ENCODE measurements at regions not wholly inside any gene's neighbourhood (a gene's known extent, or its start where the extent isn't known, plus 50 kb on each side); places are given as distances from the start of the nearest gene placed in this dataset.

DNA sequence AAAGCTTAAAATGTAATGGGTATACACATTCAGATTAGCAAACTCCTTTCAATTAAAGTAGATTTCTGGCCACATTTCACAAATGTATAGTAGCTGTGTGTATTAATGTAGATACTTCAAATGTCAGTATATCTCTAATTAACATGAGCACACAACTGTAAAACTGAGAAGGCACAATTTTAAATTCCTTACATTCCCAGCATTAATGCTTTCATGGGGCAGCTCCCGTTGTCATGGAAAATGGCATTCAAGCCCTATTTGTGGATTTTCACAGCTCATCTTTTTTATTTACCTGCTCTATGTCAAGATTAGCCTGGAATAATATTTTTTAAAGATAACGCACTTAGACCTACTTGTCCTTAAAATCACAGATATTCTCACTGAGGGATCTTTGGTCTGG is 113.6 kb upstream of the SOX6 start:
- no peak overlapping the region for H3K4me2 ChIP-seq (ENCODE audit: low read length)
- H3K4me1 ChIP-seq (ENCODE audit: insufficient read depth, low read length, severe bottlenecking), result no peaks in the 10 kb centered on the region

DNA sequence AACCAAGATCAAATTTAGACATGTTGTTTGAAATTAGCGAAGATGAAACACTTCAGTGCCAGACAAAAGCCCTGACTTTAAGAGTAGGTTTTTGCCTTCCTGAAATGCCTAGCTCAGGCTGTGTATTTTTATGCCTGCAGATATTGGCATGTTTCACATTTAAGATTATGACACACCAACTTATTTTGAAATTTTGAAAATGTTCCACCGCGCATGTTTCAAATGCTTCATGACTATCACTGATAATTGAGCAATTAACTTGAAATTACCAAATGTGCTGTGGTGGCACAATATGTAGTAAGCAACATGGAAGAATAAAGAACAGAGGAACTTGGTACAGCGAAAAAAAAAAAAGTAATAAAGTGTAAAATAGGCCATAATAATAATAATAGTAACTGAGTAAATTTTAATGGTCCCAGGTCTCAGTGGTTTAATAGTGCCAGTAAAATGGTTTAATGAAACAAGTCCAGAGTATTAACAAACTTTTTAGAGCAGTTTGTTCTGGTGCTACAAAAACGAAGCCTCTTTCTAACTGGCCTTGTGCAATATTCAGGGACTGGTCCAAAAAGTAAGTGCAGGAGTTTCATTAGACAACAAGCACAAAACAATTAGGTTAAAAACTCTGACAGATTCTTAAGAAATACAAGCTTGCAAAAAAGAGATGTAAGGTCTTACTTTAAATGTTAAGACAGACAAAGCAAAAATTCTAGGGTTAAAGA is 112.5 kb upstream of the SOX6 start:
- no peaks in the 10 kb centered on the region for H3K36me3 ChIP-seq (ENCODE audit: insufficient read depth, low read length)
- no peak overlapping the region for H3K9ac ChIP-seq (ENCODE audit: low read length)
- no peaks in the 10 kb centered on the region for H3K27me3 ChIP-seq (ENCODE audit: insufficient read depth, low read length)
- H3K4me2 ChIP-seq (ENCODE audit: low read length), result no peak overlapping the region
- TF ChIP-seq EZH2 (IDR thresholded peaks at IDR 0.05; ENCODE audit: borderline replicate concordance, low read length), result no peak
- no peaks in the 10 kb centered on the region for H3K9me3 ChIP-seq (ENCODE audit: low read length)
- no peak overlapping the region for H3K4me3 ChIP-seq (ENCODE audit: low read depth, low read length, poor library complexity, severe bottlenecking)
- no peaks in the 10 kb centered on the region for H3K79me2 ChIP-seq (ENCODE audit: insufficient read depth, low read length)
- no peaks in the 10 kb centered on the region for H3K9me2 ChIP-seq (ENCODE audit: low read depth, low read length)
- H3K27ac ChIP-seq (ENCODE audit: low read depth, low read length, poor library complexity, severe bottlenecking), result no peak overlapping the region
- H4K20me1 ChIP-seq (ENCODE audit: insufficient read depth, low read length), result no peaks in the 10 kb centered on the region
- no peaks in the 10 kb centered on the region for H3F3A ChIP-seq (ENCODE audit: insufficient read depth, low read length)
- H3K4me1 ChIP-seq (ENCODE audit: insufficient read depth, low read length, severe bottlenecking), result no peaks in the 10 kb centered on the region
- no peak overlapping the region for H2AFZ ChIP-seq (ENCODE audit: low read length)

More for the DNA sequence above, 113.6 kb upstream of the SOX6 start:
- H3K9ac ChIP-seq (ENCODE audit: low read length), result no peak overlapping the region
- no peaks in the 10 kb centered on the region for H3K9me3 ChIP-seq (ENCODE audit: low read length)
- no peaks in the 10 kb centered on the region for H3K27me3 ChIP-seq (ENCODE audit: insufficient read depth, low read length)
- H4K20me1 ChIP-seq (ENCODE audit: insufficient read depth, low read length), result no peaks in the 10 kb centered on the region
- no peak overlapping the region for H3K27ac ChIP-seq (ENCODE audit: low read depth, low read length, poor library complexity, severe bottlenecking)
- no peak overlapping the region for H2AFZ ChIP-seq (ENCODE audit: low read length)
- no peak overlapping the region for H3K4me3 ChIP-seq (ENCODE audit: low read depth, low read length, poor library complexity, severe bottlenecking)
- H3K9me2 ChIP-seq (ENCODE audit: low read depth, low read length), result no peaks in the 10 kb centered on the region
- TF ChIP-seq CTCF (IDR thresholded peaks at IDR 0.05; ENCODE audit: low read length) (no peak), EZH2 (IDR thresholded peaks at IDR 0.05; ENCODE audit: borderline replicate concordance, low read length) (no peak)
- no peaks in the 10 kb centered on the region for H3K36me3 ChIP-seq (ENCODE audit: insufficient read depth, low read length)
- H3F3A ChIP-seq (ENCODE audit: insufficient read depth, low read length), result no peaks in the 10 kb centered on the region
- H3K79me2 ChIP-seq (ENCODE audit: insufficient read depth, low read length), result no peaks in the 10 kb centered on the region

DNA sequence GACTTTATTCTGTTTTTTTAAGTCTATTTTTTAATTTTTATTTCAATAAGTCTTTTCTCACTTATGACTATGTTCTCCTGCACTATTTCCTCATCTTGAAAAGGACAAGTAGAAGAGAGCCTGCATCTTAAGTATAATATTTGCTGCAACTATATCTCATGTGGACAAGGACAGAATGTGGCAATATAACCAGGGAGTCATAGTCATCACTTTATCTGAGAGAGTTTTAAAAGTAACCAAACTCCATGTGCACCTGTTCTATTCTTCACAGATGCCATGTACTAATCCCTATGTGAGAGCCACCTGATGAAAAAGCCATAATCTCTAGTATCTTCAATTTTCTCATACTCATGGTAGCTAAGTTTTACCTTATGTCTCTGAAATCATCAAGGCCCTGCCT is 104.2 kb upstream of the SOX6 start:
- H3K9me3 ChIP-seq (ENCODE audit: low read length), result no peaks in the 10 kb centered on the region
- no peaks in the 10 kb centered on the region for H3F3A ChIP-seq (ENCODE audit: insufficient read depth, low read length)
- H4K20me1 ChIP-seq (ENCODE audit: insufficient read depth, low read length), result no peaks in the 10 kb centered on the region
- H3K27ac ChIP-seq (ENCODE audit: low read depth, low read length, poor library complexity, severe bottlenecking), result no peak overlapping the region
- H3K36me3 ChIP-seq (ENCODE audit: insufficient read depth, low read length), result no peaks in the 10 kb centered on the region
- no peaks in the 10 kb centered on the region for H3K79me2 ChIP-seq (ENCODE audit: insufficient read depth, low read length)
- H3K9ac ChIP-seq (ENCODE audit: low read length), result no peak overlapping the region
- H3K4me2 ChIP-seq (ENCODE audit: low read length), result no peak overlapping the region
- TF ChIP-seq CTCF (IDR thresholded peaks at IDR 0.05; ENCODE audit: low read length) (no peak), EZH2 (IDR thresholded peaks at IDR 0.05; ENCODE audit: borderline replicate concordance, low read length) (no peak)
- no peak overlapping the region for H3K4me3 ChIP-seq (ENCODE audit: low read depth, low read length, poor library complexity, severe bottlenecking)
- H3K4me1 ChIP-seq (ENCODE audit: insufficient read depth, low read length, severe bottlenecking), result no peaks in the 10 kb centered on the region
- H3K9me2 ChIP-seq (ENCODE audit: low read depth, low read length), result no peaks in the 10 kb centered on the region
- no peak overlapping the region for H2AFZ ChIP-seq (ENCODE audit: low read length)
- H3K27me3 ChIP-seq (ENCODE audit: insufficient read depth, low read length), result no peaks in the 10 kb centered on the region

DNA sequence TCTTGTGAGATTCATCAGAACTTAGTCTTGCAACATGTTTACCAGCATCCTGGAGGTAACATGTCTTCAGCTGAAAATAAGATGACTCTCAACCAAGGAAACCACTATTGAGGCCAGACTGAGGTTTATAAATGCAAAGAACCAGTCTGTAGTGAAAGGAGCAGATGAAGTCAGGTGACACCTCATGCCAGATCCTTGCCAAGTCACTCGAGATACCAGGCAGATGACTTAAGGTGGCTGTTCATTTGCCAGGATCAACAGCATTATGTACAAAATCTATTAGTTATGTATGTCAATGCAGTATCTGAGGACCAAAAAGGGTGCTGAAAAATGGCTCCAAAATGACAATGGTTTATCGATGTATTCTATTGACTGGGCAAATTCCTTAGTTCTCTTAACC is 100.0 kb upstream of the SOX6 start:
- no peaks in the 10 kb centered on the region for H3F3A ChIP-seq (ENCODE audit: insufficient read depth, low read length)
- H3K9ac ChIP-seq (ENCODE audit: low read length), result no peak overlapping the region
- no peaks in the 10 kb centered on the region for H3K79me2 ChIP-seq (ENCODE audit: insufficient read depth, low read length)
- H3K36me3 ChIP-seq (ENCODE audit: insufficient read depth, low read length), result no peaks in the 10 kb centered on the region
- no peak overlapping the region for H3K27ac ChIP-seq (ENCODE audit: low read depth, low read length, poor library complexity, severe bottlenecking)
- no peaks in the 10 kb centered on the region for H3K9me3 ChIP-seq (ENCODE audit: low read length)
- H3K4me1 ChIP-seq (ENCODE audit: insufficient read depth, low read length, severe bottlenecking), result no peaks in the 10 kb centered on the region
- H3K4me3 ChIP-seq (ENCODE audit: low read depth, low read length, poor library complexity, severe bottlenecking), result no peak overlapping the region
- TF ChIP-seq EZH2 (IDR thresholded peaks at IDR 0.05; ENCODE audit: borderline replicate concordance, low read length), result no peak
- no peak for TF ChIP-seq CTCF (IDR thresholded peaks at IDR 0.05; ENCODE audit: low read length)
- H3K27me3 ChIP-seq (ENCODE audit: insufficient read depth, low read length), result no peaks in the 10 kb centered on the region
- H4K20me1 ChIP-seq (ENCODE audit: insufficient read depth, low read length), result no peaks in the 10 kb centered on the region
- no peak overlapping the region for H3K4me2 ChIP-seq (ENCODE audit: low read length)
- no peak overlapping the region for H2AFZ ChIP-seq (ENCODE audit: low read length)
- H3K9me2 ChIP-seq (ENCODE audit: low read depth, low read length), result no peaks in the 10 kb centered on the region

Data from OCI-LY1 (cell line).